ENCODE measurements at regions not wholly inside any gene's neighbourhood (a gene's known extent, or its start where the extent isn't known, plus 50 kb on each side); places are given as distances from the start of the nearest gene placed in this dataset.
"Not testable (repeated sequence)": the region's sequence is repeated elsewhere in the genome, so short reads cannot be mapped to it uniquely, and the experiment has no call there.

GRCh38 chr14:71399057-71399487 is 491.8 kb downstream of the PCNX1 start:
- DNase-seq: peak; percentile 56

GRCh38 chr14:71400871-71401321 is 493.6 kb downstream of the PCNX1 start:
- DNase-seq: peak; percentile 32

DNA sequence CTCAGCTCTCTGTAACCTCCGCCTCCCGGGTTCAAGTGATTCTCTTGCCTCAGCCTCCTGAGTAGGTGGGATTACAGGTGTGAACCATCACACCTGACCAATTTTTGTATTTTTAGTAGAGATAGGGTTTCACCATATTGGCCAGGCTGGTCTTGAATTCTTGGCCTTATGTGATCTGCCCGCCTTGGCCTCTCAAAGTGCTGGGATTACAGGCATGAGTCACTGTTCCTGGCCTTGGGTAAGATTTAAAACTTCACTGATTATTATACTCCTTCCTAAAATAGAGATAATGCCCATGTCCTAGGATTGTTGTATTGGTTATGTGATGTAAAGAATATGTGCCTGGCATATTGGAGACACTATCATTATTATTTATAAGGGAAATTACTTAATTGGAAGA is 495.2 kb downstream of the PCNX1 start:
- DNase-seq: not testable (repeated sequence)

- peak; percentile 46 for DNase-seq
These were observed 496.4 kb downstream of the PCNX1 start for GRCh38 chr14:71403656-71404055.

GRCh38 chr14:71405676-71406075 is 498.4 kb downstream of the PCNX1 start:
- DNase-seq: no peak

DNA sequence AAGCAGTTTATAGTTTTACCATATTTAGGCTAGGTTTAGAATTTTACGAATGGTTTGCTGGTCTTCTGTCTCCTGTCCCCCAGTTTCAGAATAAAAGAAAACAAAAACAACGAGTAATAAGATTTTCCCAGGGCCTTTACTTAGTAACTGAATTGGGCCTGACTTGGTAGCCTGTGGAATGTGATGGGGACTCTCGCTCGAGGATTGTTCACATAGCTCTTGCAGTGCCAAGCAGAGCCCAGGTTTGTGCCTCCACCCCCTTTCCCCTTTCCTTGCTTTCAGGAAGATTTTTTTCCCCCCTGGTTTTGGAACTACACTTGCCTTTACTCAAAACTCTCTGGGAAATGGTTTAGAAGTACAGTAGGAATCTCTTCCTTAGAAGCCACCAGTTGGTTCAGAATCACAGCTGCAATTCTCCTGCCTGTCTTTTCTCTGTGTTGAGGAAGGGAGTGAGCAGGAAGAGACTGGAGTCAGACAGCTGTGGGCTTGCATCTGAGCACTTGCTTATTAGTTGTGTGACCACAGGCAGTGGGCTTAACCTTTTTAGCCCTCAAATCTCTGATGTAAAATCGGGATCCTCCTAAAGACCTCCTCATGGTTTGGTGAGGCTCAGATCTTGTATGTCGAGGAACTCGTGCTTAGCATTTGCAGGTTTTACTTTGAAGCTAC is 501.2 kb downstream of the PCNX1 start:
- DNase-seq: no peak

DNA sequence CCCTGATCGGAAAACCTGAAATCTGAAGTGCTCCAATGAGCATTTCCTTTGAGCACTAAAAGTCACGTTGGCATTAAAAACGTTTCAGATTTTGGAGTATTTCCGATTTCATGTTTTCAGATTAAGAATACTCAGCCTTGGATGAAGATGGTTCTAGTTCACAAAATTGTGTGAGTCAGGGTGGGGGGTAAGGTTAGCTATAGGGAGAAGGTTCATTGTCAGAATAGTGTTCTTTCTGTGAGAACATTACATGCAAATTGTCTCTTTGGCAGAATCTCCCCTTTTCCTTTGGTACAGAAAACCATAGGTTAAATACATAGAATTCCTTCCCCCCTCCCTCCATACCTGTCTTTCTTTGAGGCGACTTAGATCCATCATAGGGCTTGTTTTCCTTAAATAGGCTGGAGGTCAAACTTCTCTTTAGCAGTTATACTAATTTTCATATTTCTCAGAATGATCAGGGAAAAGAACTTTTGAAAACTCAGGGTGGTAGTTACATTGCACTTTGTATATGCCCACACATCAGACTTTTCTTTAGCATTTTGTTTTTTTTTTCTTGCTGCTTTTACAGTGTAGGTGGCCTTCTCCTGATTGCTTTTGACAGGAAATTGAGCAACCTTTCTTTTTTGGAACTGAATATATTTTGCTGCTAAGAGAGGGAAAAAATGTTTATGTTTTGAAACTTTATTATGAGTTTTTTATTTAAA is 503.5 kb downstream of the PCNX1 start:
- no peak for DNase-seq

- no peak for DNase-seq
These were observed 504.0 kb downstream of the PCNX1 start for GRCh38 chr14:71411285-71411595.

DNA sequence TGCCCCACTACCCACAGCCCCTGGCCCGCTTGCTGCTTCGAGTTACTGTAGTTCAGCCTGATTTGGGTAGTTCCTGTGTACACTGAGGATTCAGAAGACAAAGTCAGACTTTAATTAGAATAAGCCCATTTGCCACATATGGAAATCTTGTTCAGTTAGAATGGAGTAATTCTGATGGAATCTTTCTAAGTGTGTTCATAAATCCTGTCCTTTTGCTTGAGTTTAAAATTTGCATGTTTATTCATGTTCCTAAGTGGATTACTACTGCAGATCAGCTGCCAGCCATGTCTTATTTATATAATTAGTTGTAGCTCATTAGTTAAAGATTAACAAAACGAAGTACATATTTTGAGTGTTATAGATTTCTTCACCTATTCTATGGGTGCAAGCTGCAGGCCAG is 504.5 kb downstream of the PCNX1 start:
- DNase-seq: no peak

DNA sequence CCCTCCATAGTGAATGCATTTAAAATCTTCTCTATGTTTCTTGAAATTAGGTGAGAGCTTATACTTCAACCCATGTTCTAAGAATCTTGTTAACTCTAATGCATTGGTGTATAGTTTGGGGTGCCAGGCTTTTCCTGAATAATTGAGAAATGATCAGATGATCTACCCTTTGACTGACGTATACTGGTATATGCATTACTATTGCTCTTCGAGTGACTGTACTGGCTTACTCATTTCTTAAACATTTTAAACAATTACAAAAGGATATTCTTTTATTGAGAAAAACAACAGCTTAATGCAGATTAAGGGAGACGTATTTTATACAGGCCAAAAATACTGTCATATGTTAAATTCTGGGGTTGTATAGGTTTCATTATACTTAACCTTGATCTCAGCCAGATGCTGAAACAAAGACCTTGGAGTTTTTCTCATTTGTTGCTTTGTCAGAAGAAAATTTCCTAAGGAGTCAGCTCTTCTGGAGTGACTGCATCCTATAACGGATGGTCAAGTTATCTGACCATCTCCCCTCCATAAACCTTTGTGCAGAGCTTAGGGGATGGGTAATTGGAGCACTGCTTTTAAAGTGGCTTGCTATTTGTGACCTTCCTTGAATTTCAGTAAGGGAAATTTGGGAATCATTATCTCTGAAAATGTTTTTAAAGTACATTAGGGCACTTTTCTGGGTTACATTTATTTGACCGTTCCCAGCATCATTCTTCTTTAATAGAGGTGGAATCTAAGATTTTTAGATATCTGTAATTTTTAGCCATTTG is 507.6 kb downstream of the PCNX1 start:
- DNase-seq: no peak

DNA sequence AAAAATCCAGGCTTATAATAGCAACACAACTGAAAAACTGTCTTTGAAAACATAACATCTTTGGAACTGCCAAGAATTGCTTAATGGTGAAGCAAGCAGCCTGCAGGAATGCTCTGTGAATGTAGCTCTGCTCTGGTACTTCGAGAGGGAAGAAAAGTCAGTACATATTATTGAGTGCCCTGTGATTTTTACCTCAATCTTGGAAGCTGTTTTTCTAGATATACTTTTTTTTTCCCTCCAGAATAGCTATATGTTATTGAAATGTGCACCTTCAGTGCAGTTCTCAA is 508.1 kb downstream of the PCNX1 start:
- DNase-seq: no peak

DNA sequence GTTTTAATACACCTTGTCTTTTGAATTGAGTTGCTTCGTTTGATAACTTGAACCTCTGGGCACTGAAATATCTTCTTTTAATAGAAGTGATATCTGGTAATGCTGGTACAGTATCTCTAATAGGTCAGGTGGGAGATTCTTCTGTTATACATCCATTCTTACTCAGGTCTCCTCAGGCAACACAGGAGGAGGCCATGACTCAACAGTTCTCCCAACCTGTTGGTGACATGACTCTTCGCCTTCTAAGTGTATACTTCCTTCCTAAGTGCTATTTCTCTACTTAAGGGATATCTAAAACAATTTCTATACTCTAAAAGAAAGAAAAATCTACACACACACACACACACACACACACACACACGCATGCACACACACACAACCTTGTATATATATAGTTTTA is 509.1 kb downstream of the PCNX1 start:
- no peak for DNase-seq

- DNase-seq: no peak
These were observed 511.4 kb downstream of the PCNX1 start for GRCh38 chr14:71418532-71419245.

GRCh38 chr14:71423481-71423880 is 508.7 kb upstream of the RGS6 start:
- no peak for DNase-seq

GRCh38 chr14:71424941-71425340 is 507.3 kb upstream of the RGS6 start:
- DNase-seq: no peak

GRCh38 chr14:71426001-71426400 is 506.2 kb upstream of the RGS6 start:
- DNase-seq: no peak

DNA sequence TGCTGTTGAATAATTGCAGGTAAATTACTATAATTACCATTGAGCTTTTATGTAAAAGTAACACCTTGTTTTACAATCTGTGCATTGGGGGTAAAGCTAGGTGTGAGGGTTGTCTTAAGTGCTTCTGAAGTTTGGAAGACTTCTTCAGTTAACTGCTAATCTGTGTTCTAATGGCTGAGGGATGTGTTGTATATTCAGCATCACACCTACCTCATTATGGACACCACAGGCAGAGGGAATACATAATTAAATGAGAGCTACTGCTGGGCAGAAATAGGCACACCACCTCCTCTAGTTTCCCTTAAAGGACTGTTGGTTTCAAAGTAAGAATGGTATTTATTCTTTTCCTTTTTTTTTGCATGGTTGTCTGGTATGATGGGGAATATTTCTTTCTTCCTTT is 502.3 kb upstream of the RGS6 start:
- DNase-seq: no peak

DNA sequence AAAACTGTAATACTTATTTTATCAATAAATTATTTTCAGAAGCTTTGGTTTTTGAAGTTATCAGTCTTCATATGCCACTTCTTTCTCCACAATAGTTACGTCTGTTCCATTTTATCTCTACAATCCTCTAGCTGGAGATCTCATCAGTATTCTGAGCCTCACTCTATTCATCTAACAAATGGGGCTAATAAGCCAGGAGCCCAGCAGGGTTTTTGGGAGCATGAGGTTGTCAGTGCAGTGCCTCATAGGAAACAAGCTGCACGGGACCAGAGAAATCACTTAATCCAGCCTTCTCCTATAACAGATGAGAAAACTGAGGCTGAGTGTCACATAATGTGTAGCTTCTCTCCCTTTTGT is 501.9 kb upstream of the RGS6 start:
- DNase-seq: no peak

- DNase-seq: peak; percentile 2
These were observed 501.4 kb upstream of the RGS6 start for GRCh38 chr14:71430678-71431376.

DNA sequence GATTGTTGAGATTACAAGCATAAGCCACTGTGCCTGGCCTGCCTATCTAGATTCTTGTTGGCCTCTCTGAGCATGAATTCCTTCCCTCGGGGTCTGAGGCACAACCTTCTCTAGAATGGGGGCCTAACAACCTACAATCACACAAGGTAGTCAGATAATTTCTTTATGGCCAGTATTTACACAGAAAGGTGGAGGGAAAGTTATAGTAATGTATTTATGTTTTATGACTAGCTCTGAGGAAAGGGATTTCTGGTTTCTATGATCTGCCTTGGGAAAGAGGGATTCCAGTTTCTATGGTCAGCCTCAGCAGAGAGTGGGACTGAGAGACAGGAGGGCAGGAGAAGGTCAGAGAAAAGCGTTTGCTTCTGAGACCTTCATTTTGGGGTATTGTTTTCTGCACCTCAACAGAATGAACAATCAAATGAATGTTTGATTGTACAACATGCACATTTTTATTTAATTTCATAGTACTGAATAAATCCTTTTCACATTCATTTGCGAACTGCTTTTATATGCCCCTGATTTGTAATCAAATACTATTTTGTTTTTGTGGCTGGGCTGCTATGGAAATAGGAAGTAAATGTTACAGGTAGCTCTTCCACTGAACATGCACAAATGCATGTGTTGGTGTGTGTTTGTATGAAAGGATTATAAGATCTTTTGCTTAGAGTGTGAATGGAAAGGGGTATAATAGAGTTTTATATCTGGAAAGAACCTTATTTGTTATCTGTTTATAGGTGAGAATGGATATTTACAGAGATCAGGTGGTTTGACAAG is 499.7 kb upstream of the RGS6 start:
- DNase-seq: no peak

GRCh38 chr14:71433303-71433702 is 498.9 kb upstream of the RGS6 start:
- no peak for DNase-seq

- DNase-seq: not testable (repeated sequence)
These were observed 496.6 kb upstream of the RGS6 start for GRCh38 chr14:71435641-71436040.
